IMR-90 (cell line): ENCODE measurements at regions not wholly inside any gene's neighbourhood (a gene's known extent, or its start where the extent isn't known, plus 50 kb on each side); places are given as distances from the start of the nearest gene placed in this dataset.
A peak's percentile ranks its signal among the peaks of the same experiment; 100 is the strongest.

Source experiments
- ATAC-seq: fragments of 200-7000 bp; cut with Tn5 transposase; 2 replicates; pipeline ENCODE4 v1.9.1; 2020; ENCODE audit warnings: low read depth, mild to moderate bottlenecking, moderate library complexity
- BruUV-seq: library from RNA; stranded (reverse); fragments of 400-500 nt; replicated peaks from 2 replicates; lab custom pipeline; 2021; lab: Mats Ljungman, UMichigan
- CTCF ChIA-PET: fragments of 300-600 bp; formaldehyde crosslinking; extraction: SDS; loops from one replicate; lab custom pipeline; 2021; ENCODE audit warnings: antibody characterized with exemption; lab: Yijun Ruan, JAX
- POLR2A ChIA-PET: fragments of 300-600 bp; sonication (Branson Sonifier 250); formaldehyde crosslinking; loops from one replicate; lab custom pipeline; 2022; ENCODE audit warnings: antibody characterized with exemption; ENCODE audit not compliant: unreplicated experiment; lab: Charles Lee
- DNase-seq: peaks from one replicate; pipeline ENCODE4 v3.0.0; 2013
- H2AFZ ChIP-seq: replicated peaks from 2 replicates; pipeline ENCODE3; 2013; ENCODE audit warnings: low read length, mild to moderate bottlenecking; ENCODE audit not compliant: poor library complexity
- H2AK5ac ChIP-seq: 2 replicates; pipeline ENCODE4 v1.6.1; 2013; ENCODE audit warnings: low read depth, low read length, inconsistent platforms
- H2AK9ac ChIP-seq: replicated peaks from 2 replicates; pipeline ENCODE3; 2013; ENCODE audit warnings: mild to moderate bottlenecking, low read depth, low read length, moderate library complexity; ENCODE audit not compliant: poor library complexity
- H2BK120ac ChIP-seq: 2 replicates; pipeline ENCODE4 v1.6.1; 2013; ENCODE audit warnings: low read depth, low read length, inconsistent platforms
- H2BK15ac ChIP-seq: 3 replicates; pipeline ENCODE4 v1.6.1; 2013; ENCODE audit warnings: low read depth, low read length, inconsistent platforms
- H2BK20ac ChIP-seq: 2 replicates; pipeline ENCODE4 v1.6.1; 2013; ENCODE audit warnings: low read depth, mild to moderate bottlenecking, inconsistent platforms, low read length, moderate library complexity
- H2BK5ac ChIP-seq: 2 replicates; pipeline ENCODE4 v1.6.1; 2013; ENCODE audit warnings: mild to moderate bottlenecking, low read depth, low read length, inconsistent platforms; ENCODE audit not compliant: poor library complexity, severe bottlenecking
- H3K14ac ChIP-seq: replicated peaks from 2 replicates; pipeline ENCODE4 v1.6.1; 2013; ENCODE audit warnings: low read depth, low read length, inconsistent platforms
- H3K18ac ChIP-seq: 2 replicates; pipeline ENCODE4 v1.6.1; 2013; ENCODE audit warnings: low read depth, low read length, control low read depth
- H3K23ac ChIP-seq: 2 replicates; pipeline ENCODE4 v1.6.1; 2013; ENCODE audit warnings: low read depth, low read length, inconsistent platforms
- H3K27ac ChIP-seq: 2 replicates; pipeline ENCODE4 v1.5.1; 2013; ENCODE audit warnings: mild to moderate bottlenecking, control low read depth, low read length; ENCODE audit not compliant: insufficient read depth
- H3K27me3 ChIP-seq: 2 replicates; pipeline ENCODE4 v1.6.1; 2013; ENCODE audit warnings: low read length; ENCODE audit not compliant: control insufficient read depth, insufficient read depth
- H3K36me3 ChIP-seq: 2 replicates; pipeline ENCODE4 v1.6.1; 2013; ENCODE audit warnings: low read length, mixed read lengths; ENCODE audit not compliant: control insufficient read depth, insufficient read depth
- H3K4ac ChIP-seq: 2 replicates; pipeline ENCODE4 v1.6.1; 2013; ENCODE audit warnings: low read depth, low read length, inconsistent platforms
- H3K4me1 ChIP-seq: 2 replicates; pipeline ENCODE4 v1.6.1; 2013; ENCODE audit warnings: low read length, mixed read lengths; ENCODE audit not compliant: control insufficient read depth, insufficient read depth
- H3K4me2 ChIP-seq: 2 replicates; pipeline ENCODE4 v1.6.1; 2013; ENCODE audit warnings: low read depth, mild to moderate bottlenecking, control low read depth, low read length, moderate library complexity
- H3K4me3 ChIP-seq: 2 replicates; pipeline ENCODE4 v1.5.1; 2013; ENCODE audit warnings: low read depth, mild to moderate bottlenecking, control low read depth, low read length, moderate library complexity; ENCODE audit not compliant: insufficient read depth
- H3K56ac ChIP-seq: 2 replicates; pipeline ENCODE4 v1.6.1; 2013; ENCODE audit warnings: low read length, inconsistent platforms; ENCODE audit not compliant: insufficient read depth; ENCODE audit errors: extremely low read depth
- H3K79me1 ChIP-seq, 2 experiments: 2 replicates each; pipeline ENCODE4 v1.6.1; 2013; ENCODE audit warnings: low read length in 2 of 2, inconsistent platforms in 1 of 2, low read depth in 1 of 2
- H3K9ac ChIP-seq: 2 replicates; pipeline ENCODE4 v1.6.1; 2013; ENCODE audit warnings: low read depth, low read length, control low read depth
- H3K9me1 ChIP-seq: 2 replicates; pipeline ENCODE4 v1.6.1; 2013; ENCODE audit warnings: low read length, inconsistent platforms; ENCODE audit not compliant: insufficient read depth
- H3K9me3 ChIP-seq: 2 replicates; pipeline ENCODE4 v1.6.1; 2013; ENCODE audit warnings: low read length; ENCODE audit not compliant: control insufficient read depth, insufficient read depth
- H4K20me1 ChIP-seq: 2 replicates; pipeline ENCODE4 v1.6.1; 2013; ENCODE audit warnings: low read length, inconsistent platforms; ENCODE audit not compliant: insufficient read depth
- H4K5ac ChIP-seq: 2 replicates; pipeline ENCODE4 v1.6.1; 2013; ENCODE audit warnings: mild to moderate bottlenecking, low read depth, low read length, control low read depth
- H4K8ac ChIP-seq, 2 experiments: 2 replicates each; pipeline ENCODE4 v1.6.1; 2013; ENCODE audit warnings: low read depth in 2 of 2, low read length in 2 of 2, control low read depth in 1 of 2, inconsistent platforms in 1 of 2
- H4K91ac ChIP-seq: 2 replicates; pipeline ENCODE4 v1.6.1; 2013; ENCODE audit warnings: low read depth, low read length, inconsistent platforms; ENCODE audit not compliant: insufficient read depth
- BHLHE40 ChIP-seq: fragments of 150-350 bp; IDR thresholded peaks from 2 replicates; pipeline ENCODE4 v1.6.1; 2016; ENCODE audit warnings: mild to moderate bottlenecking, low read depth, low read length
- CEBPB ChIP-seq: IDR thresholded peaks from 2 replicates; pipeline ENCODE4 v1.6.1; 2012; ENCODE audit warnings: low read depth, low read length, improper control_type of control experiment
- FOS ChIP-seq: fragments of 150-350 bp; IDR thresholded peaks from 2 replicates; pipeline ENCODE4 v1.6.1; 2016; ENCODE audit warnings: low read depth, low read length
- MAFK ChIP-seq: IDR thresholded peaks from 2 replicates; pipeline ENCODE4 v1.6.1; 2012; ENCODE audit warnings: low read depth, low read length, improper control_type of control experiment
- MXI1 ChIP-seq: IDR thresholded peaks from 2 replicates; pipeline ENCODE4 v1.6.1; 2012; ENCODE audit warnings: low read depth, mild to moderate bottlenecking, low read length, moderate library complexity, borderline replicate concordance
- POLR2A ChIP-seq: IDR thresholded peaks from 2 replicates; pipeline ENCODE4 v1.6.1; 2012; ENCODE audit warnings: mild to moderate bottlenecking, low read depth, low read length
- dilution Hi-C: fragments of 300-500 bp; cut with HindIII; formaldehyde crosslinking; loops from one replicate; pipeline ENCODE4 v1.14.3; 2018; ENCODE audit warnings: low sequenced_read_pairs; ENCODE audit not compliant: unreplicated experiment
- in situ Hi-C: fragments of 300-500 bp; cut with MboI; formaldehyde crosslinking; loops from 3 replicates; pipeline ENCODE4 v1.14.3; 2019; ENCODE audit warnings: low sequenced_read_pairs, inconsistent platforms, mixed read lengths
- intact Hi-C: fragments of 100-400 bp; cut with micrococcal nuclease; formaldehyde crosslinking; loops from 2 replicates; pipeline ENCODE4 v1.10.0; 2022
- TF ChIP-seq, protein P1 (sequence below): fragments of 150-350 bp; IDR thresholded peaks from 2 replicates; pipeline ENCODE4 v1.6.1; 2017; ENCODE audit warnings: mild to moderate bottlenecking, antibody characterized with exemption, low read length, low read depth
- TF ChIP-seq, protein P2 (sequence below): fragments of 150-350 bp; IDR thresholded peaks from 2 replicates; pipeline ENCODE4 v1.6.1; 2016; ENCODE audit warnings: low read depth, mild to moderate bottlenecking, low read length, moderate library complexity, borderline replicate concordance

DNA sequence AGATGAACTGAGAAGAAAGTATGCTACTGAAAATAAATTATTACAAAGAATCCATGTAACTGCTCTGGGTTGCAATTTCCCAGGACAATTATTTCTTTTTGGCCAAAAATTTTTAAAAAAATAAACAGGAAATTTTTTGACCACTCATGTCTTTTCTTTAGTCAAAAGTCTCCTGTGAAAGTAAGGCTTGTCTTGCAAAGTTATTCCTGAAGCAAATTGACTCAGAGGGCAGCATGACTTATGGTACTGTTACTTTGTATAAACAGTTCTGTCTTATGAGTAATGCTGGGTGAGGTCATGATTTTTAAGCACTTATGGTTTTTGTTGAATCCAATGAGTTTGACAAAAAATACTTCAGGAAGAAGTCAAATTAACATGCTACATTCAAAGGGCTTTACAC is 292.8 kb upstream of the ARSJ start:
- Histone ChIP-seq H3K9me1 (0 out of 2 replicates have a peak, but pooled peaks cover 2% of the 10 kb centered on the region), H3K4me2 (peak overlapping the region; percentile 30), H3K27ac (peak overlapping the region; percentile 69), H2BK120ac (peak overlapping the region; percentile 80; the same call in 1 of the 2 replicates), H2BK15ac (no peak overlapping the region), H2BK5ac (peak overlapping the region; percentile 99), H4K5ac (no peak overlapping the region), H4K20me1 (no peaks in the 10 kb centered on the region), H2AK9ac (no peak overlapping the region), H3K4me1 (no peaks in the 10 kb centered on the region; the same call in 1 of the 2 replicates), H2BK20ac (no peak overlapping the region), H4K91ac (0 out of 2 replicates have a peak overlapping the region, but pooled peaks have one; percentile 45), H3K14ac (no peak overlapping the region), H3K9ac (no peak overlapping the region), H3K23ac (no peak overlapping the region), H3K79me1 (0 out of 4 replicates have a peak, but pooled peaks cover 0 to 3% of the 10 kb centered on the region in 2 experiments), H2AFZ (no peak overlapping the region), H3K4me3 (no peak overlapping the region), H4K8ac (peak overlapping the region in 1 of 2 experiments; percentile 68; a peak in 2 of 4 replicates), H3K18ac (peak overlapping the region; percentile 49; the same call in 1 of the 2 replicates), H3K27me3 (no peaks in the 10 kb centered on the region), H3K9me3 (no peaks in the 10 kb centered on the region), H3K56ac (peak overlapping the region; percentile 74; the same call in 1 of the 2 replicates), H2AK5ac (no peak overlapping the region), H3K36me3 (no peaks in the 10 kb centered on the region; the same call in 1 of the 2 replicates), H3K4ac (peak overlapping the region; percentile 61; the same call in 1 of the 2 replicates)
- peak; percentile 99 for DNase-seq
- BruUV-seq, result no TSS peak
- TF ChIP-seq MXI1 (no peak), FOS (peak; percentile 78), CEBPB (peak; percentile 43; the same call in 1 of the 2 replicates), BHLHE40 (0 out of 2 replicates have a peak, but pooled peaks have one; percentile 12), POLR2A (no peak), MAFK (peak; percentile 38; the same call in 1 of the 2 replicates)
- TF ChIP-seq, protein P1, sequence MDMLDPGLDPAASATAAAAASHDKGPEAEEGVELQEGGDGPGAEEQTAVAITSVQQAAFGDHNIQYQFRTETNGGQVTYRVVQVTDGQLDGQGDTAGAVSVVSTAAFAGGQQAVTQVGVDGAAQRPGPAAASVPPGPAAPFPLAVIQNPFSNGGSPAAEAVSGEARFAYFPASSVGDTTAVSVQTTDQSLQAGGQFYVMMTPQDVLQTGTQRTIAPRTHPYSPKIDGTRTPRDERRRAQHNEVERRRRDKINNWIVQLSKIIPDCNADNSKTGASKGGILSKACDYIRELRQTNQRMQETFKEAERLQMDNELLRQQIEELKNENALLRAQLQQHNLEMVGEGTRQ, result no peak
- TF ChIP-seq, protein P2, sequence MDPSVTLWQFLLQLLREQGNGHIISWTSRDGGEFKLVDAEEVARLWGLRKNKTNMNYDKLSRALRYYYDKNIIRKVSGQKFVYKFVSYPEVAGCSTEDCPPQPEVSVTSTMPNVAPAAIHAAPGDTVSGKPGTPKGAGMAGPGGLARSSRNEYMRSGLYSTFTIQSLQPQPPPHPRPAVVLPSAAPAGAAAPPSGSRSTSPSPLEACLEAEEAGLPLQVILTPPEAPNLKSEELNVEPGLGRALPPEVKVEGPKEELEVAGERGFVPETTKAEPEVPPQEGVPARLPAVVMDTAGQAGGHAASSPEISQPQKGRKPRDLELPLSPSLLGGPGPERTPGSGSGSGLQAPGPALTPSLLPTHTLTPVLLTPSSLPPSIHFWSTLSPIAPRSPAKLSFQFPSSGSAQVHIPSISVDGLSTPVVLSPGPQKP, result no peak
- POLR2A ChIA-PET, result no interaction called here
- CTCF ChIA-PET, result no interaction called here
- ATAC-seq, result peak; percentile 89
- intact Hi-C loops, result loop anchor here (5.0 kb wide), 1 partner anchor 295 kb away; the partner anchor contains the start of gene ARSJ
- dilution Hi-C loops, result no loop called here
- in situ Hi-C loops, result no loop called here
